ENCODE measurements at regions not wholly inside any gene's neighbourhood (a gene's known extent, or its start where the extent isn't known, plus 50 kb on each side); places are given as distances from the start of the nearest gene placed in this dataset.

DNA sequence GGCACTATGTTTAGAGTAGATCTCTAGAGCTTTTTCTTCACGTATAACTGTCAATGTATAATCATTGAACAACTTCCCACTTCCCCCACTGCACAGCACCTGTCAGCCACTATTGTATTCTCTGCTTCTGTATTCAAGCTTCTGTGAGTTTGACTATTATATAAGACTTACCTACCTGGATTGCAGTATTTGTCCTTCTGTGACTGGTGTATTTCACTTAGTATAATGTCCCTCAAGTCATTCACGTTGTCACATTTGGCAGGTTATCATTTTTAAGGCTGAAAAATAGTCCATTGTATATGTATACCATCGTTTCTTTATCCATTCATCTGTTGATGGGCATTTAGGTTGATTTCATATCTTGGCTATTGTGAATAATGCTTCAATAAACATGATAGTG lies 969.5 kb upstream of the B3GALT2 start:
- no peaks in the 10 kb centered on the region for H3K79me2 ChIP-seq (ENCODE audit: low read depth)
- BruUV-seq (replicated peaks): no TSS peak
- no peak overlapping the region for H3K4me2 ChIP-seq
- no peaks in the 10 kb centered on the region for H4K20me1 ChIP-seq (ENCODE audit: insufficient read depth)
- H3K36me3 ChIP-seq (ENCODE audit: low read depth): no peaks in the 10 kb centered on the region
- H2AFZ ChIP-seq: no peak overlapping the region
- intact Hi-C loops (cut with micrococcal nuclease; ENCODE audit: unreplicated experiment): no loop called here
- H3K9me2 ChIP-seq (ENCODE audit: insufficient read depth): no peaks in the 10 kb centered on the region
- H3K27ac ChIP-seq: no peak overlapping the region
- CTCF ChIA-PET: no interaction called here
- no peaks in the 10 kb centered on the region for H3K9me3 ChIP-seq (ENCODE audit: insufficient read depth, low read depth)
- no peaks in the 10 kb centered on the region for H3K4me1 ChIP-seq (replicated peaks; ENCODE audit: insufficient read depth)
- POLR2A ChIA-PET (ENCODE audit: unreplicated experiment): no interaction called here
- H3K27me3 ChIP-seq (ENCODE audit: insufficient read depth, low read depth): no peaks in the 10 kb centered on the region
- H3K4me3 ChIP-seq: no peak overlapping the region
- no peaks in the 10 kb centered on the region for H3F3A ChIP-seq (ENCODE audit: insufficient read depth, low read depth)
- DNase-seq: no peak
- TF ChIP-seq, protein P1, sequence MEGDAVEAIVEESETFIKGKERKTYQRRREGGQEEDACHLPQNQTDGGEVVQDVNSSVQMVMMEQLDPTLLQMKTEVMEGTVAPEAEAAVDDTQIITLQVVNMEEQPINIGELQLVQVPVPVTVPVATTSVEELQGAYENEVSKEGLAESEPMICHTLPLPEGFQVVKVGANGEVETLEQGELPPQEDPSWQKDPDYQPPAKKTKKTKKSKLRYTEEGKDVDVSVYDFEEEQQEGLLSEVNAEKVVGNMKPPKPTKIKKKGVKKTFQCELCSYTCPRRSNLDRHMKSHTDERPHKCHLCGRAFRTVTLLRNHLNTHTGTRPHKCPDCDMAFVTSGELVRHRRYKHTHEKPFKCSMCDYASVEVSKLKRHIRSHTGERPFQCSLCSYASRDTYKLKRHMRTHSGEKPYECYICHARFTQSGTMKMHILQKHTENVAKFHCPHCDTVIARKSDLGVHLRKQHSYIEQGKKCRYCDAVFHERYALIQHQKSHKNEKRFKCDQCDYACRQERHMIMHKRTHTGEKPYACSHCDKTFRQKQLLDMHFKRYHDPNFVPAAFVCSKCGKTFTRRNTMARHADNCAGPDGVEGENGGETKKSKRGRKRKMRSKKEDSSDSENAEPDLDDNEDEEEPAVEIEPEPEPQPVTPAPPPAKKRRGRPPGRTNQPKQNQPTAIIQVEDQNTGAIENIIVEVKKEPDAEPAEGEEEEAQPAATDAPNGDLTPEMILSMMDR (conservative IDR thresholded peaks at IDR 0.05): no peak

- ChIA-PET POLR2A (ENCODE audit: unreplicated experiment) (no interaction called here), CTCF (no interaction called here)
- H3K36me3 ChIP-seq (ENCODE audit: low read depth): no peaks in the 10 kb centered on the region
- H3K4me3 ChIP-seq: no peak overlapping the region
- no peaks in the 10 kb centered on the region for H4K20me1 ChIP-seq (ENCODE audit: insufficient read depth)
- no peak overlapping the region for H3K27ac ChIP-seq
- intact Hi-C loops (cut with micrococcal nuclease; ENCODE audit: unreplicated experiment): no loop called here
- no TSS peak for BruUV-seq (replicated peaks)
- DNase-seq: no peak
- H3K27me3 ChIP-seq (ENCODE audit: insufficient read depth, low read depth): no peaks in the 10 kb centered on the region
- H3K9me2 ChIP-seq (ENCODE audit: insufficient read depth): no peaks in the 10 kb centered on the region
- H2AFZ ChIP-seq: no peak overlapping the region
- no peaks in the 10 kb centered on the region for H3K4me1 ChIP-seq (replicated peaks; ENCODE audit: insufficient read depth)
- no peaks in the 10 kb centered on the region for H3K79me2 ChIP-seq (ENCODE audit: low read depth)
- H3K9me3 ChIP-seq (ENCODE audit: insufficient read depth, low read depth): no peaks in the 10 kb centered on the region
- no peak for TF ChIP-seq EZH2 (IDR thresholded peaks at IDR 0.05; ENCODE audit: low read depth)
- TF ChIP-seq, protein P1 (conservative IDR thresholded peaks at IDR 0.05): no peak
- H3F3A ChIP-seq (ENCODE audit: insufficient read depth, low read depth): no peaks in the 10 kb centered on the region
- no peak overlapping the region for H3K4me2 ChIP-seq
Measured at GRCh38 chr1:194151056-194151455, 964.6 kb upstream of the B3GALT2 start.

DNA sequence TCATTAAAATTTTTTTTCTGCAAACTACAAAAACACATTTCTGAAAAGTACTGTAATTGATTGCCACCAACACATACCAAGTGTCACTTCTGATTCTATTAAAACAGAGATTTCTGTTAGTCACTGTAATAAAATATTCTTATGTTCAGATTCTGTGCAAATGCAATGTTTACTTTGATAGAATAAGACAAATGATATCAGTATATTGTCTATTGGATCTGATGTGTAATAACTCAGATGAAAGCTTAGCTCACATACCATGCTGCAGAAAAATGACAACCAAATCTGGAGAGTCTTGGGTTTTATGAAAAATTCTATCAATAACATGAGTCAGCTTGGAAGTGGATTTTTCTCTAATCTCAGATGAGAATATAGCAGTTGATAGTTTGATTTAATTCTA lies 963.8 kb upstream of the B3GALT2 start:
- Histone ChIP-seq H2AFZ (no peak overlapping the region), H3K4me3 (no peak overlapping the region), H3K4me1 (replicated peaks; ENCODE audit: insufficient read depth) (no peaks in the 10 kb centered on the region), H3K4me2 (no peak overlapping the region), H4K20me1 (ENCODE audit: insufficient read depth) (no peaks in the 10 kb centered on the region), H3F3A (ENCODE audit: insufficient read depth, low read depth) (no peaks in the 10 kb centered on the region), H3K36me3 (ENCODE audit: low read depth) (no peaks in the 10 kb centered on the region), H3K9me2 (ENCODE audit: insufficient read depth) (no peaks in the 10 kb centered on the region), H3K27ac (no peak overlapping the region), H3K27me3 (ENCODE audit: insufficient read depth, low read depth) (no peaks in the 10 kb centered on the region), H3K9me3 (ENCODE audit: insufficient read depth, low read depth) (no peaks in the 10 kb centered on the region), H3K79me2 (ENCODE audit: low read depth) (no peaks in the 10 kb centered on the region)
- POLR2A ChIA-PET (ENCODE audit: unreplicated experiment): no interaction called here
- TF ChIP-seq, protein P1 (conservative IDR thresholded peaks at IDR 0.05): no peak
- TF ChIP-seq EZH2 (IDR thresholded peaks at IDR 0.05; ENCODE audit: low read depth): no peak
- no TSS peak for BruUV-seq (replicated peaks)
- intact Hi-C loops (cut with micrococcal nuclease; ENCODE audit: unreplicated experiment): no loop called here
- CTCF ChIA-PET: no interaction called here
- DNase-seq: no peak

Data from PC-9 (cell line).